ENCODE measurements at regions not wholly inside any gene's neighbourhood (a gene's known extent, or its start where the extent isn't known, plus 50 kb on each side); places are given as distances from the start of the nearest gene placed in this dataset.

DNA sequence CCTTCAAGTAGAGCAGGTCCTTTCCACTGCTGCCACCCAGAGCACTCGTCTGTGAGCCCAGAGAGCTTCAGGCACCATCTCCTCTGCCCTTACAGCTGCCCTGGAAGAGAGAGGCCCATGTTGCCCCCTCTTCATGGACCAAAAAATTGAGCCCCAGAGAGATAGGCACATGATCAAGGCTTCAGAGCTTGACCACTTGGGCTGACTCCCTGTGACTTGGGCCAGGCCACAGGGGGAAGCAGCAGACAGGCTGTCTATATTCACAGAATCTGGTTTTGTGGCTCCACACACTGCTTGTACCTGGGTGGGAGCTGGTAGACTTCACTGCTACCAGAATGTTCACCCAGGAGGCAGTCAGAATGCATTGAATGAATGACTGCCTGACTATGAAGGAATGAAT lies 58.2 kb downstream of the SMIM38 start:
- Histone ChIP-seq H3K27ac (ENCODE audit: low read depth, low read length, poor library complexity, severe bottlenecking) (no peak overlapping the region), H3K4me3 (ENCODE audit: low read depth, low read length, poor library complexity, severe bottlenecking) (no peak overlapping the region), H3K9me3 (ENCODE audit: low read length) (no peaks in the 10 kb centered on the region), H3K36me3 (ENCODE audit: insufficient read depth, low read length) (no peaks in the 10 kb centered on the region), H3K4me1 (ENCODE audit: insufficient read depth, low read length, poor library complexity, severe bottlenecking) (no peaks in the 10 kb centered on the region), H4K20me1 (ENCODE audit: insufficient read depth, low read length) (no peaks in the 10 kb centered on the region), H2AFZ (ENCODE audit: low read length) (no peak overlapping the region), H3K79me2 (ENCODE audit: insufficient read depth, low read depth, low read length) (no peaks in the 10 kb centered on the region), H3K9me2 (ENCODE audit: insufficient read depth, low read length) (no peaks in the 10 kb centered on the region), H3K4me2 (ENCODE audit: low read length) (no peak overlapping the region)
- POLR2A ChIA-PET = no interaction called here
- intact Hi-C loops (cut with micrococcal nuclease; ENCODE audit: unreplicated experiment) = no loop called here
- DNase-seq (ENCODE audit: low spot score) = no peak
- CTCF ChIA-PET (ENCODE audit: unreplicated experiment) = no interaction called here
- no TSS peak for BruUV-seq (replicated peaks)
- TF ChIP-seq, protein P1, sequence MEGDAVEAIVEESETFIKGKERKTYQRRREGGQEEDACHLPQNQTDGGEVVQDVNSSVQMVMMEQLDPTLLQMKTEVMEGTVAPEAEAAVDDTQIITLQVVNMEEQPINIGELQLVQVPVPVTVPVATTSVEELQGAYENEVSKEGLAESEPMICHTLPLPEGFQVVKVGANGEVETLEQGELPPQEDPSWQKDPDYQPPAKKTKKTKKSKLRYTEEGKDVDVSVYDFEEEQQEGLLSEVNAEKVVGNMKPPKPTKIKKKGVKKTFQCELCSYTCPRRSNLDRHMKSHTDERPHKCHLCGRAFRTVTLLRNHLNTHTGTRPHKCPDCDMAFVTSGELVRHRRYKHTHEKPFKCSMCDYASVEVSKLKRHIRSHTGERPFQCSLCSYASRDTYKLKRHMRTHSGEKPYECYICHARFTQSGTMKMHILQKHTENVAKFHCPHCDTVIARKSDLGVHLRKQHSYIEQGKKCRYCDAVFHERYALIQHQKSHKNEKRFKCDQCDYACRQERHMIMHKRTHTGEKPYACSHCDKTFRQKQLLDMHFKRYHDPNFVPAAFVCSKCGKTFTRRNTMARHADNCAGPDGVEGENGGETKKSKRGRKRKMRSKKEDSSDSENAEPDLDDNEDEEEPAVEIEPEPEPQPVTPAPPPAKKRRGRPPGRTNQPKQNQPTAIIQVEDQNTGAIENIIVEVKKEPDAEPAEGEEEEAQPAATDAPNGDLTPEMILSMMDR (conservative IDR thresholded peaks at IDR 0.05; ENCODE audit: low read length) = no peak
- TF ChIP-seq EZH2phosphoT487 (IDR thresholded peaks at IDR 0.05; ENCODE audit: borderline replicate concordance, low read depth, low read length) = no peak

DNA sequence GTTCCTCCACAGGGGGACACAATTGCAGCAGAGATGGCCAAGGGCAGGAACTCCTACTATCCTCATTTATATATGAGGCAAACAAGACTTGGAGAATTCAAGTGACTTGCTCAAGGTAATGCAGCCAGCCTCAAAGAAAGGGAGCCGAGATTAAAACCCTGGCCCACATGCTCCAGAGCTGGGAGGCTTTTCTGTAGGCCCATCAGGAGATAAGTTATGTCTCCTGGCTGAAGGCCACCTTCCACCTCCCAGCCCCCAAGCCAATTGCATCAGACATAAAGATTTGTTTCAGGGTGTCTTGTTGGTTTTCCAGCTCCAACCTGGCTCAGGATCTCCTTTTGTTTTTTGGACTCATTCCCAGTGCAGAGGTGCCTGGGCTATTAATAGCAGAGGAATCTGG lies 59.5 kb downstream of the SMIM38 start:
- no TSS peak for BruUV-seq (replicated peaks)
- ChIA-PET CTCF (ENCODE audit: unreplicated experiment) (no interaction called here), POLR2A (no interaction called here)
- intact Hi-C loops (cut with micrococcal nuclease; ENCODE audit: unreplicated experiment) = no loop called here
- no peak for DNase-seq (ENCODE audit: low spot score)
- TF ChIP-seq, protein P1 (conservative IDR thresholded peaks at IDR 0.05; ENCODE audit: low read length) = no peak
- no peak for TF ChIP-seq EZH2phosphoT487 (IDR thresholded peaks at IDR 0.05; ENCODE audit: borderline replicate concordance, low read depth, low read length)
- Histone ChIP-seq H3K79me2 (ENCODE audit: insufficient read depth, low read depth, low read length) (no peaks in the 10 kb centered on the region), H3K27ac (ENCODE audit: low read depth, low read length, poor library complexity, severe bottlenecking) (no peak overlapping the region), H3K36me3 (ENCODE audit: insufficient read depth, low read length) (no peaks in the 10 kb centered on the region), H3K9me3 (ENCODE audit: low read length) (no peaks in the 10 kb centered on the region), H3K4me3 (ENCODE audit: low read depth, low read length, poor library complexity, severe bottlenecking) (no peak overlapping the region), H3K4me2 (ENCODE audit: low read length) (no peak overlapping the region), H2AFZ (ENCODE audit: low read length) (no peak overlapping the region), H4K20me1 (ENCODE audit: insufficient read depth, low read length) (no peaks in the 10 kb centered on the region), H3K4me1 (ENCODE audit: insufficient read depth, low read length, poor library complexity, severe bottlenecking) (no peaks in the 10 kb centered on the region), H3K9me2 (ENCODE audit: insufficient read depth, low read length) (no peaks in the 10 kb centered on the region)

DNA sequence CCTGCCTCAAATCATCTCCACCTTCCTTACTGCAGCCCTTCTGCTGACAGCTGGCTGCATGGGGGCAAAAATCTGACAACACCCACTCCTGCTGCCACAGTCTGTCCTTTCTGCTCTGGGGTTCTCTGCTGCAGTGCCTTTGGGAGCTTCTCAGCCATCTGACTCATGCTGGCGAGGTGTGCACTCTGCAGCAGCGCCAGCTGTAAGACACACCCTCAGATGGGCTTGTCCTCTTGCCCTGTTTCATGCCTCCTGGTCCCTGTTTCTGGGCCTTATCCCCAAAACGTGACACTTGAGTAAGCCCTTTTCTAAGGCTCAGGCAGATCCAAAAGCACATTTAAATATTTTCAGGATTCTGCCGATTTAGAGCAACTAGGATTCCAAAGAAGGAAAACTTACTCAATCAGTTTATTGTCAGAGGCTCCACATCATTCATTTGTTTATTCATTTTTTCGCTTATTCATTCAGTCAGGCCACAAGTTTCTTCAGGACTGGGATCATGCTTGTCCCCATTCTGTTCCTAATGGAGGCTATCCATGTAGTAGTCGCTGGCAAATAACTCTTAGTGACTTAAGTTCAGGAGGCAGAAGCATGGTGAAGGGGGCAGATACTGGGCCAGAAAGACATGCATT lies 60.2 kb downstream of the SMIM38 start:
- Histone ChIP-seq H2AFZ (ENCODE audit: low read length) (no peak overlapping the region), H3K36me3 (ENCODE audit: insufficient read depth, low read length) (no peaks in the 10 kb centered on the region), H3K4me3 (ENCODE audit: low read depth, low read length, poor library complexity, severe bottlenecking) (no peak overlapping the region), H3K9me3 (ENCODE audit: low read length) (no peaks in the 10 kb centered on the region), H3K79me2 (ENCODE audit: insufficient read depth, low read depth, low read length) (no peaks in the 10 kb centered on the region), H3K4me1 (ENCODE audit: insufficient read depth, low read length, poor library complexity, severe bottlenecking) (no peaks in the 10 kb centered on the region), H4K20me1 (ENCODE audit: insufficient read depth, low read length) (no peaks in the 10 kb centered on the region), H3K9me2 (ENCODE audit: insufficient read depth, low read length) (no peaks in the 10 kb centered on the region), H3K4me2 (ENCODE audit: low read length) (no peak overlapping the region), H3K27ac (ENCODE audit: low read depth, low read length, poor library complexity, severe bottlenecking) (no peak overlapping the region)
- POLR2A ChIA-PET = no interaction called here
- TF ChIP-seq EZH2phosphoT487 (IDR thresholded peaks at IDR 0.05; ENCODE audit: borderline replicate concordance, low read depth, low read length) = no peak
- TF ChIP-seq, protein P1 (conservative IDR thresholded peaks at IDR 0.05; ENCODE audit: low read length) = no peak
- DNase-seq (ENCODE audit: low spot score) = no peak
- CTCF ChIA-PET (ENCODE audit: unreplicated experiment) = no interaction called here
- intact Hi-C loops (cut with micrococcal nuclease; ENCODE audit: unreplicated experiment) = no loop called here
- BruUV-seq (replicated peaks) = no TSS peak
